HG02798 (cell line): ENCODE measurements at regions not wholly inside any gene's neighbourhood (a gene's known extent, or its start where the extent isn't known, plus 50 kb on each side); places are given as distances from the start of the nearest gene placed in this dataset.

ENCODE experiments used
- ATAC-seq: cut with Tn5 transposase; IDR thresholded peaks from one replicate; pipeline ENCODE4 v1.9.1; 2021; ENCODE audit warnings: mild to moderate bottlenecking; ENCODE audit not compliant: unreplicated experiment, poor library complexity

DNA sequence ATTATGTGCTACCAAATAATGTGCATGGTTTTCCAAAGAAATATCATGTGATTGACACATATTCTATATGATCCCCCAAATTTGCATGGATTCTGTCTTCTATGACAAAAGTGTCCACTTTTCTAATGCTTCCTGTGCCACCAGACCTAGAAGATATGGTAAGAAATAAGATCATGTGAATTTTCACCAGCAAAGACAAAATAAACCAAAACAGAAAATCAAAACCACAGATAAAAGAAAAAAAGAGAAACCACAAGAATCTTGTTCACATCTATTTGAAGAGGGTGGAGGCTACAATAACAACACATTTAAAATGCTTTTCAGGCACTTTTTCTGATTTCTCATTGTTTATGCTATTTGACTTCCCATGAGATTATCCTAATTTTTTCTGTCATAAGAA is 303.4 kb downstream of the DIPK2A start:
- ATAC-seq, result no peak

DNA sequence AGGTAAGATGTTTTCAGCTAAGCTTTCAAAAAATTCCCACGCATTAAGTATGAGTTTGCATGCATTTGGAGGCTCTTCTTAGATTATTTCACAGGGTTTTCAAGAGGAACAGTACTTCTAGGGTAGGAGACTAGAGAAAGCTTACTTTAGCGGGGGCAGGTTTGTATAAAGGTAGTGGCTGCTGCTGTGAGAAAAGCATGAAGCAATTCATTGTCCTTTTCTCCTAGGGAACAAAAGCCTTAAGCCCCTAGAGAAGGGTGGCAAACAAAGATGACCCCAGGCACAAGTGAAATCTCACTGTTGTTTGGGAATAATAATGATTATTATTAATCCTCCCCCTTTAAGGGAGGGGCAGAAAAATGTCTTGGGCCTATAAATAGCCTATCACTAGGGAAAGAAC is 310.7 kb downstream of the DIPK2A start:
- no peak for ATAC-seq

DNA sequence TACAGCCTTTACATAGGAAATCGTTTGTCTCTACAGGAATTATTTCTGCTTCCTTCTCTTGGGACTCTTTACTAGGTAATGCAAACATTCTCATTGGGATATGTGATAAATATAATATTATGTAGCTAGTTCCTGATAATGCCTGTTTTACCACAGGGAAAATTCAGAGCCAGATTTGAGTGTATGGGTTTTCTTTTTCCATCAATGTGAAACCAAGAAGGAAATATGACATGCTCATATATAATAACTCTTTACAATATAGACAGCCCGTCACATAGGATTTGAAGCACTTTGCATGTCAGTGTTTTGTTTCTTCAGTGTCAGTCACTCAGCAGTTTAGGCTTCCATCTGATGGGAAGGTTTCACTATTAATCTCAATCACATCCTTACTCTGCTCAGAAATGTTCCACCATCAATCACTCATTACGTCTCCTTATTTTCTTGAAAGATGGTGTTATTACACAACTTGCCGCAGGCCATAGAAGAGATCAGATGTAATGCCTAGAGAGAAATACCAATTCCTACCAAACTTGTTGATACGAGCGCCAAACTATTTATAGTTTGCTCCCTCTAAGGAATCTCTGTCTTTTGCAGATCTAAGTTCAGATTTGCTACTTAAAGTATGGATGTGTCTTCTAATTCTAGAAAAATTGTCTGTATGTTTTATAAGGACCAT is 314.8 kb downstream of the DIPK2A start:
- ATAC-seq, result no peak

DNA sequence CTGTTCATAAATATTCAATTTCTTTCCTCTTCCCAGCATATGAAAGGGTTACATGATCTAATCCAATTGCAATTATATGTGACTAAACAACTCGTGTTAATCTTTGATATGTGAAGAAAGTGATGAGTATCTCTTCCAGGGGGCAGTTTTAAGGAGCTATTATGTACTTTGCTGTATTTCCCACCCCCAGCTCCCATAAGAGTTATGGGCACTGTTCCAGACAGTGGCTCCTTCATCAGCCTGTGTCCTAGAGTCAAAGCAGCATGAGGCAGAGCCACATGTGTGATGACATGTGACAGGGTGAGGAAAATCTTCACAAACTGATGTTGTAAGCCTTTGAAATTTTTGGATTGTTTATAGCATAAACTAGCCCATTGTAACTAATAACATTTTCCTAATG is 315.4 kb downstream of the DIPK2A start:
- ATAC-seq, result no peak

DNA sequence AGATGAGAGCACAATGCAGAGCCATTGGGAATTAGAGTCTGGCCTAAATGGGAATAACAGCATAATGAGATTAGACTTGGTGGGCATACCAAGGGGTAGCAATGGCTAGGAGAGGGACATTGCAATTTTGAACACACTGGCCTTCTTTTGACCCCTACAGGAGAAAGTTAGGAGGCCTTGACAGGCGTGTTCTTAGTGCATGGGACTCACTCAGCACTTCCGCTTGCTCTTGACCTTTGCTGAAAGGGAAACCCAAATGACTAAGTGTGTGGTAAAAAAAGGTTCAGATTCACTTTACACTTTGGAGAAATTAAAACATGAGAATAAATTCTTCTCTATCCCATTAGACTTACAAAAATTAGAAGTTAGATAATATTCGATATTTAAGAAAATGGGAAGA is 317.4 kb downstream of the DIPK2A start:
- no peak for ATAC-seq

DNA sequence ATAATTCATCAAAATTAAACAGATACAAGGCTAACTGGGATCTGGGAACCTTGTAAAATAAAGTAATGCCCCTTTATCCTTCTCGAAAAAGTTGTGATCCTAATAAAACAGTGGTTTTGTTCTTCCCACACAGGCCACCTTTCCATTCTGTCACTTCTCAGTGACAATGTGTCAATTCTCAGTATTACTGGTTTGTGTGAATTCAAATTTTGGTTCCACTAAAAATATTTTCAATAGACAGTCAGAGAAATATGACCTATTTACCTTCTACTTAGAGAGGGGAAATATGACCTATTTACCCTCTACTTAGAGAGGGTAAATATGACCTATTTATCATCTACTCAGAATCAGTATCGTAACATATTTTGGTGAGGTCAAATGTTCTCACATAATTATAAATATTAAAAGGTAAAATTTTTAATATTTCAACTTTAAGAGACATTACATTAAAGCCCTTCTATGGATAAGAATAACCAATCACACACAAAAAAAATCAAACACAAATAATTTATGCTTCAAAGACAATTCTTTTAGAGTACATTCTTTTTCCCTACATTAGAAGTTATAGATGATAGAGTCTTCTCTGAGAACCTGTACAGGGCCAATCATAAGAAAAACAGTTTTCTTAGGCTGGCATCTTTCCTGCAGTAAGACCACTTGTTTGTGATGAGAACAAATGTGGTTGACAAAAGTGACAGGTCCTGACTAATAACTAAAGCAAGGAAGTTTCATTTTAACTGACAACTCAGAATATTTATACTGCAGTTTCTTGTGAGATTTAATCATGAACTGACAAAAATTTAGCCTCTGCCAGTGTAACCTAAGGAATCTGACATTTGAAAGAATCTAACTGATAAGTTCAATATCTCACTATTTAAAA is 323.3 kb downstream of the DIPK2A start:
- peak; percentile 81 for ATAC-seq

DNA sequence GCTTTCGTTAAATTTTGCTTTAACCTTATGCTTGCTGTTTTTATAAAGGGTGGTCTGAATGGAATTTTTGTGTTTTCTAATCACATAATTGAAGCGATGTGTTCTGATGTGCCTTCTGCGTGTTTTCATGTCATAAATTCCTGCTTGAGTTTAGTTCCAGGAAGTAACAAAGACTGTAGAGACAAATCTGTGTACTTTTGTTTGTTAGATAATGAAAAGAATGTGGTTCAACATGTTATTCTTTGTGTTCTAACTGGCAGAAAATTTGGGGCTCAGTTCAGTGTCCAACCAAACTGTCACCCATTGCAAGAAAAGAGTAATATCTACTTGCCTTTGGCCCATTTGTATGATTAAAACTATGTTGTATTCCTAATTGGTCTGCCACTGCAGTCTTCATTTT is 324.0 kb downstream of the DIPK2A start:
- no peak for ATAC-seq

DNA sequence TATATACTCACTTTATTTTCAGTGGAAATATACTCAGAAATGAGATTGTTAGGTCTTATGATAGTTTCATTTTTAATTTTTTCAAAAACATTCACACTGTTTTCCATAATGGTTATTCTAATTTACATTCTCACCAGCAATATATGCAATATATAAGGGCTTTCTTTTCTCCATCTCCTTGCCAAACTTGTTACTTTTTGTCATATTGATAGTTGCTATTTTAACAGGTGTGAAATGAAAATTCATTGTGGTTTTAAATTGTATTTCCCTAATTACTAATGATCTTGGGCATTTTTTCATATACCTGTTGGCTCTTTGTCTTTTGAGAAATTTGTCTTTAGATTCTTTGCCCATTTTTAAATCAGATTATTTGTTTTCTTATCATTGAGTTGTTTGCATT is 325.2 kb downstream of the DIPK2A start:
- ATAC-seq, result no peak

DNA sequence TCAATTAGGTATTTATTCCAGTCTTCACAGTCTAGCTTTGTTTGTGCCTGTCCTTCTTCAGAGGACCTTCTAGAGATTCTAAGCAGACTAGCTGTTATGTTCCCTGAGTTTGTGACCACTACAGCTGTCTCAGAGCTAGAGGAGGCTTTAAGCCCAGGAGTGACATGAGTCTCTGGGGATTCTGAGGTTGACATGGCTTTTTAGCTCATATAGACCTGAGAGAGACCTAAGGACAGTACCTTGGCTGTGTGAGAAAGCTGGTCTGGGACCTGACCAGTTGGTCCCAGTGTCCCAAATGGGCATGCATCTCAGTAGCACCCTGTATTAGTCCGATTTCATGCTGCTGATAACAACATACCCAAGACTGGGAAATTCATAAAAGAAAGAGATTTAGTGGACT is 330.2 kb downstream of the DIPK2A start:
- ATAC-seq, result no peak

DNA sequence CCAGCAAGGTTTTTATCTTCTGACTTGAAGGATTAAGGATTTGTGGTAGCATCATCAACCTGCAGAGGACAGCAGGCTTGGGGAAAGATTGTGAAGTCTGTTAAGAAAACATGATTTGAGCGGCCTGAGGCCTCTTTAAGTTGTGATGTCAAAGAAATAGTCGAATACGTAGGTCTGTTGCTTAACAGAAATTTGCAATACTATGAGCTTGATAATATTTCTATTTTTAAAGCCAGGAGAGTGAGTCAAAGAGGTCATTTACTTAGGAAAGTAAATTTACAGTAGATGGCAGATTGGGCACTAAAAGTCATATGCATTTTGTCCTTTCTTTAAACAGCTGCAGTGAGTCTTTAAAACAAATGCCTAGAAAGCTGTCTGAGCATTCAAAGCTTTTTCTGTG is 336.3 kb downstream of the DIPK2A start:
- ATAC-seq, result no peak

DNA sequence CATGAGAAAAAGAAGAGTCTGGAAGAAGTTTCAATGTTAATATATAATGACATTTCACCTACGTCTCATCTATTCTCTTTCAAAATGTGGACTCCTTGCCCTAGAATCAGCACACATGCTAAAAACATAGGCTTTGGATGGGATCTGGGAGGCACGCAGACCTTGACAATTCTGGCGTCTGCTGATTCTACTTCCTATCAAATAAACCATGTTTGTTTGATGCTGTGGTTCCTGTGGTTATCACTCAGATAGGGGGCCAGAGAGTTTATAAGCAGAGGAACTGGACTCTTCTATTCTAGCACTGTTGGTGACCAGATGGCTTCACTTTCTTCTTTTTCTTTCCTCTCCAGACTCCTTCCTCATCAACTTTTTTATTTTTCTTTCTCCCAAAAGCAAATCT is 336.8 kb downstream of the DIPK2A start:
- ATAC-seq, result no peak

DNA sequence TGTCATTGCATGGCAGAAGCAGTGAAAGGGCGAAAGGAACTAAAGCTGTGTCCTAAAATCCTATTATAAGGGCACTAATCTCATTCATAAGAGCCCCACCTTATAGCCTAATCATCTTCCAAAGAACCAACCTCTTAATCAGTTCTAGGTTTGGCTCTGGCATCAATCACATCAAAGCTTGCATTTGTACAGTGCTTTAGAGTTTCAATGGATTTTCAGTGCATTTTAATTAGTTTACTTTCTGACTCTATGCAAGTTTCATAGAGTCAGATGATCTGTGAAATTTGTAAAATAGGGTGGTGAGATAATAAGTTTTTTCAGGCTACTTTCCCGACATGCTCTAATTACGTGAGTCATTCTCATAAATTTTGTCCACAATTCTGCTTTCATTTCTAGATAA is 341.1 kb downstream of the DIPK2A start:
- ATAC-seq, result no peak

DNA sequence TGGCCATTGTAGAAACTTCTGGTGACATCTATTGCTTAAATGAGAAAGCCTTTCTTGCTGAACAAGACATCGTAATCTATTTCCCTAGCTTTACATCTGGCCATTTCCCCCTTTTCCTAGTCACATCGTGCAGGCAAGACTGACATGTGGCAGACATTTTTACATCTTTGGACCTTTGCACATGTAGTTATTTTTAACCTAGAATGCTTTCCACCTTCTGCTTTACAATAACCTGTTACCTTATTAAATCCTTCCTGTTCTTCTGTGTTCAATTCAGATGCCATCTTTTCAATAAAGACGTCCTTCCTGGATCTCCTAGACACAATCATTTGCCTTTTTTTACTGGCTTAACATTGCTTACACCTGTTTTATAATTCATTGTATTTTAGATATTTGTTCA is 343.3 kb downstream of the DIPK2A start:
- ATAC-seq, result no peak

DNA sequence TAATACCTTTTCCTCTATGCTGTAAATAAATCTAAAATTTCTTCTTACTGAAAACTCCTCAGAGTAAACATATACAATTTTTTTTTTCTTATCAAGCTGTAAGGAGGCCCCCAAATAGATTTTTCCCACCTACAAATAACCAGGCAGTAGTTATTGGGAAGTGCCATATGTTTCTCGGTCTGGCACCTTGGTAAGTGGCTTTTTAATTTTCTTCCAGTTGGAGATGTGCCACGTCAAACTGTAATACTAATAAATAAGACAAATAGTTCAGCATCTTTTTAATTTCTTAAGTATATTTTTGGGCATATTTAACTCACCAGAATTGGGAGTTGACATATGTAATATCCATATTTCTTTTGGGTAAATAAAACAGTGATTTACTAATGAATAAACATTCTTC is 346.3 kb downstream of the DIPK2A start:
- ATAC-seq, result no peak

DNA sequence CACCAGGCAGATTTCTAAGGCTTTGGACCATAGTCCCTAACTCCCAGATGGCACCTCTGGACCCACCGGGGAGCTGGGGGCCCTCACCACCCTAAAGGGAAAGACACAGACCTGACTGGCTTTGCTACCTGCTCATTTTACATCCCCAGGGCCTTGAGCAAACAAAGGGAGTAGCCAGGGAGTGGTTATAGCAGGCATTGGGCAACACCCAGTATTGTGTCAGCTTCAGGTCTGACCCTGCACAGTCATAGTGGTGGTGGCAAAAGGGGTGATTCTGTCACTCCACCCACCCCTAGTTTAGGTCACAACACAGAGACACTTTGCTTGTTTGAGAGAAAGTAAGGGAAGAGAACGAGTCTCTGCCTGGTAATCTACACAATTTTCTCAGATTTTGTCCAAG is 352.5 kb downstream of the DIPK2A start:
- no peak for ATAC-seq

DNA sequence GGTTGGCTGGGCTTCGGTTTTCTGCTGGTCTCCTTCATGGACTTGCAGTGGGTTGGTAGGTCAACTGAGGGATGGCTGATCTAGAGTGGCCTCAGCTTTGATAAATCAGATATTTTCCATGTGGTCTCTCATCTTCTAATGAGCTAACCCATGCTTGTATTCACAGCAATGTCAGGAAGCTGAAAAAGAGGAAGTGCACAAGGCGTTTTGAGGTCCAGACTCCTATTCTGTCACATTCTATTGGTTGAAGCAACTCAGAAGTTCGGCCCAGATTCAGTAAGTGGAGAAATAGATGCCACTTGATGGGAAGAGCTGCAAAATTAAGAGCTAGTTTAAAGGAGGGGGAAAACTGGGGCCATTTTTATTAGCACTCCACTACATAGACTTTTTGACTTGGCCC is 361.2 kb downstream of the DIPK2A start:
- no peak for ATAC-seq

DNA sequence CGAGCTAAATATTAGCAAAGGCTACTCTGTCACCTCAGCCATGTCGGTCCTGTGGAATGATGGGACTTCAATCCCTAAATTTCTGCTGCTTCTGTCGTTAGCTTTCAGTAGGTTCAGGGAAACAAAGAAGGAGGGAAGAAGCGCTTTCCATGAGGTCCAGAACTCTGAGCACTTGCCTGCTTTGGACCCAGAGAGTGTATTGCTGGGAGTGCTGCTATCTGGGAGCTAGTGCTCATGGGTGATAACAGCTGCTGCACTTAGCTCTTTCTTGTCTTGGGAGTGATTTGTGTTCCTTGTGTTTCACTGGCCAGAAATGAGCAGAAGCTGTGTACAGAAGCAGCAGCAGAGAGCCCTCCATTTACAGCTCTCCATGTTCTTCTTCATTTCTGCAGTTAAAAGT is 369.8 kb downstream of the DIPK2A start:
- no peak for ATAC-seq

DNA sequence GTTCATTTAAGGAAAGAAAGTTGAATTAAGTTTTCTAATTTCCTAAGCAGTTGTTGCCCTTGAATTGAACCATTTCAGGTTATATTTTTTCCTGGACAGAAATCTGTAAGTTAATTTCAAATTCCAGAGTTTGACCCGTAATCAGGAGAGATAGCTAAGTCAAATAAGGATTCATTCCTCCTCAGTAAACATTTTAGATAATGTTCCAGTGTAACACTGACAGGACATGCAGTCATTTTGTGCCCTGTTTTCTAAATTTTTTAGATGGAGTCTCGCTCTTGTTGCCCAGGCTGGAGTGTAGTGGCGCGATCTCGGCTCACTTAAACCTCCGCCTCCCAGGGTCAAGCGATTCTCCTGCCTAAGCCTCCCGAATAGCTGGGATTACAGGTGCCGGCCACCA is 371.7 kb downstream of the DIPK2A start:
- ATAC-seq, result no peak

DNA sequence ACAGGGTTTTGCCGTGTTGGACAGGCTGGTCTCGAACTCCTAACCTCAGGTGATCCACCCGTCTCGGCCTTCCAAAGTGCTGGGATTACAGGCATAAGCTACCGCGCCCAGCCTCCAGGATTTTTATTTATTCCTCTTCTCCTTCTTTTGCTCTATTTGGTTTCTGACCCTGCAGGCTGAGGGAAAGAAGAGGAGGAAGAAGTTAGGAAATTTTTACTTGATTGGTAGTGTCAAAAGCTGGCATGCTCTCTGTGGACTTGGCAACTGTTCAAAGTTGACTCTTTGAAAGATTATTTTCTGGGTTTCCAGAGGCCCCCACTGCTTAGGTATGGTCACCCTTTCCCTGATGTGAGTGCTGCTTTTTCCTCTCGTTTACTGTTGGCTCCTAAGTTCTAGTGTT is 372.2 kb downstream of the DIPK2A start:
- ATAC-seq, result no peak

DNA sequence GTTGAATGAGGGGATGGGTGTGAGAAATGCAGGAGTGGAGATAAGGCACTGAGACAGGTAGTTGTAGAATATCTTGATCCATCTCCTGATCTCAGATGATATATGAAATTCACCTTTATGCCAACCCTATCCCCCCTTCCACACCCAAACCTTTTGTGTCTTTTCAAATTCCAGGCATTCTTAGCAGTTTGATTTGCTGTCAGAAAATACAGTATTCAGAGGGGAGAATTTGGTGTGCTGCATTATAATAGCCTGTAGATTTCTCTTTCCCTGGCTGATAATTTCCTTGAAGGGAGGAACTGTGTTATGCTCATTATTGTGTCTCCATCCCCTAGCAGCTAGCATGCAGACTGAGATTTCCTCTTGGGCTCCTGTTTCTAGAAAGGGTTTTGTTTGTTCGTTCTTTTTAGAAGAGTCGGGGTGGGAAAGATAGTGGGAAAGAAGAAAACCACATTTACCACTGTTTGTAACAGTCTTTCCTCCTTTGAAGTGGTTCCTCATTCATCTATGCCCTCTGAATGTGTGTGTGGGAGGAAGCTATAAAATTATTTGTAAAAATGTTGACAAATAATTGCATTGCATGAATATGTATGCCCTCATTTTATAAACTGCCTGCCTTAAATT is 373.4 kb downstream of the DIPK2A start:
- no peak for ATAC-seq

DNA sequence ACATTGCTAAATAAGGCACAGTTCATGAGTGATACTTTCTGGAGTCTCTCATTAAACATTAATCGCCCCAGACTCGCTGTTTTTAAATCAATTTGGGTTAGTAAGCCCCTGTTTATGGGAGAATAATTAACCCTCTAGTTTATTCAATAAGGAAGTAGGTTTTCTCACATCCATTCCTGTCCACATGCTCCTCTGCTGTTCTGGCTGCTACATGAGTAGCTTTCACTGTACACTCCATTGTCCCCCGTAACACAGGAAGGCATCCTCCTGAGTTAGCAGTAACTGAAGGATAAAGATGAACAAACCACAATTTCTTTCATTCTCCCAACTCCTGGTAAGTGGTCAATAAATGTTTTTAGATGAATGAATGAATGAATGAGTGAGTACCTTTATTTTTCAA is 378.5 kb downstream of the DIPK2A start:
- no peak for ATAC-seq

DNA sequence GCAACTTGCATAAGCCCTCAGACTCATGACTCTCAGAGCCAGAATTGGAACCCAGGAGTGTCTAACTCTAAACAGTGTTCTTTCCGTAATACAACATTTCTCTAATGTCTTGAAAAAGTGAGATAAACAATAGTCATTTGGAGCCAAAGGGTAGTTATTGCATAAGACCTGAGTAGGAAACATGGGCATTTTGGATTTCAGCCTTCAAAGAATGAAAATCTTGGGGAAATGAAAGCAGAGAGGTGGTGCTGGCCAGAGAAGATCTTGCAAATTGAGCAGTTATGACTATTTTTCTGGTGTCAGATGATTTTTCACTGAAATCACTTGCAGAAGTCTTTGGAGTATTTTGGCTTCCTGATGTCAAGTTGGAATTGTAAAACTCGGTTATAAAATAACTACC is 379.4 kb downstream of the DIPK2A start:
- no peak for ATAC-seq
